Medulla oblongata (tissue), 1 donor: ENCODE measurements at regions not wholly inside any gene's neighbourhood (a gene's known extent, or its start where the extent isn't known, plus 50 kb on each side); places are given as distances from the start of the nearest gene placed in this dataset.
A peak's percentile ranks its signal among the peaks of the same experiment; 100 is the strongest.
"Not testable (repeated sequence)": the region's sequence is repeated elsewhere in the genome, so short reads cannot be mapped to it uniquely, and the experiment has no call there.

Experiments
- DNase-seq: peaks from one replicate; pipeline ENCODE4 v3.0.0-alpha.2; 2015; ENCODE audit errors: extremely low spot score

- DNase-seq: no peak
These were observed 1068.3 kb downstream of the HACE1 start for GRCh38 chr6:103791458-103791857.

GRCh38 chr6:103784117-103784516 lies 1075.6 kb downstream of the HACE1 start:
- DNase-seq: no peak

GRCh38 chr6:103783329-103783728 lies 1076.4 kb downstream of the HACE1 start:
- DNase-seq: no peak

- DNase-seq: no peak
These were observed 1090.3 kb downstream of the HACE1 start for GRCh38 chr6:103769431-103769830.

GRCh38 chr6:103750603-103751002 lies 1109.1 kb downstream of the HACE1 start:
- no peak for DNase-seq

- DNase-seq: no peak
These were observed 1125.7 kb downstream of the HACE1 start for GRCh38 chr6:103734016-103734415.

GRCh38 chr6:103729658-103730057 lies 1130.1 kb downstream of the HACE1 start:
- DNase-seq: no peak

GRCh38 chr6:103723438-103724322 lies 1136.0 kb downstream of the HACE1 start:
- DNase-seq: peak; percentile 10

- no peak for DNase-seq
These were observed 1137.0 kb downstream of the HACE1 start for GRCh38 chr6:103722683-103723082.

- DNase-seq: no peak
These were observed 1137.8 kb downstream of the HACE1 start for GRCh38 chr6:103721923-103722322.

- no peak for DNase-seq
These were observed 1139.3 kb downstream of the HACE1 start for GRCh38 chr6:103720393-103720792.

- DNase-seq: no peak
These were observed 1140.2 kb downstream of the HACE1 start for GRCh38 chr6:103719545-103719944.

- no peak for DNase-seq
These were observed 1144.5 kb downstream of the HACE1 start for GRCh38 chr6:103715269-103715668.

GRCh38 chr6:103709236-103709635 lies 1150.5 kb downstream of the HACE1 start:
- DNase-seq: not testable (repeated sequence)

GRCh38 chr6:103707596-103708325 lies 1152.0 kb downstream of the HACE1 start:
- no peak for DNase-seq

- no peak for DNase-seq
These were observed 1160.0 kb downstream of the HACE1 start for GRCh38 chr6:103699769-103700168.

- DNase-seq: no peak
These were observed 1172.3 kb downstream of the HACE1 start for GRCh38 chr6:103687430-103687829.

- no peak for DNase-seq
These were observed 1179.6 kb downstream of the HACE1 start for GRCh38 chr6:103680116-103680515.

- no peak for DNase-seq
These were observed 1182.4 kb downstream of the HACE1 start for GRCh38 chr6:103677290-103677689.

- peak; percentile 14 for DNase-seq
These were observed 1183.8 kb downstream of the HACE1 start for GRCh38 chr6:103675807-103676406.

- DNase-seq: no peak
These were observed 1184.9 kb downstream of the HACE1 start for GRCh38 chr6:103674790-103675189.

- no peak for DNase-seq
These were observed 1187.5 kb downstream of the HACE1 start for GRCh38 chr6:103672169-103672568.

GRCh38 chr6:103629613-103630012 lies 1230.1 kb downstream of the HACE1 start:
- no peak for DNase-seq
